MCF 10A (cell line): ENCODE measurements at regions not wholly inside any gene's neighbourhood (a gene's known extent, or its start where the extent isn't known, plus 50 kb on each side); places are given as distances from the start of the nearest gene placed in this dataset.

Source experiments
- BruUV-seq: library from RNA; stranded (reverse); fragments of 400-500 nt; replicated peaks from 2 replicates; lab custom pipeline; 2021; lab: Mats Ljungman, UMichigan
- CTCF ChIA-PET: fragments of 300-600 bp; sonication (Branson Sonifier 250); formaldehyde crosslinking; extraction: SDS; loops from one replicate; lab custom pipeline; 2021; ENCODE audit warnings: antibody characterized with exemption, inconsistent platforms; lab: Yijun Ruan, JAX
- POLR2A ChIA-PET: fragments of 300-600, 350-650 bp; sonication (Branson Sonifier 250); formaldehyde crosslinking; extraction: SDS; loops from one replicate; lab custom pipeline; 2020; ENCODE audit warnings: antibody characterized with exemption, inconsistent platforms; lab: Yijun Ruan, JAX
- DNase-seq: peaks from one replicate; pipeline ENCODE4 v3.0.0-alpha.2; 2018; ENCODE audit not compliant: unreplicated experiment
- H3K27ac Mint-ChIP-seq: one replicate; pipeline ENCODE4 v1.8.0; 2022; ENCODE audit warnings: mild to moderate bottlenecking, low read depth, mixed read lengths; ENCODE audit not compliant: unreplicated experiment
- H3K27me3 Mint-ChIP-seq: one replicate; pipeline ENCODE4 v1.8.0; 2022; ENCODE audit warnings: mixed read lengths; ENCODE audit not compliant: insufficient read depth, unreplicated experiment
- H3K36me3 Mint-ChIP-seq: one replicate; pipeline ENCODE4 v1.8.0; 2022; ENCODE audit warnings: mild to moderate bottlenecking, moderate library complexity, mixed read lengths; ENCODE audit not compliant: insufficient read depth, unreplicated experiment
- H3K4me1 Mint-ChIP-seq: one replicate; pipeline ENCODE4 v1.8.0; 2022; ENCODE audit warnings: mixed read lengths; ENCODE audit not compliant: insufficient read depth, unreplicated experiment
- H3K4me3 Mint-ChIP-seq: one replicate; pipeline ENCODE4 v1.8.0; 2022; ENCODE audit warnings: mild to moderate bottlenecking, moderate library complexity, mixed read lengths; ENCODE audit not compliant: unreplicated experiment
- H3K9me3 Mint-ChIP-seq: one replicate; pipeline ENCODE4 v1.8.0; 2022; ENCODE audit warnings: mixed read lengths; ENCODE audit not compliant: unreplicated experiment
- CTCF ChIP-seq: fragments of 200-600 bp; IDR thresholded peaks from one replicate; pipeline ENCODE4 v1.8.0; 2022; ENCODE audit warnings: antibody characterized with exemption, mild to moderate bottlenecking; ENCODE audit not compliant: unreplicated experiment
- intact Hi-C: fragments of 100-400 bp; cut with micrococcal nuclease; formaldehyde crosslinking; loops from 2 replicates; pipeline ENCODE4 v1.14.1; 2022

DNA sequence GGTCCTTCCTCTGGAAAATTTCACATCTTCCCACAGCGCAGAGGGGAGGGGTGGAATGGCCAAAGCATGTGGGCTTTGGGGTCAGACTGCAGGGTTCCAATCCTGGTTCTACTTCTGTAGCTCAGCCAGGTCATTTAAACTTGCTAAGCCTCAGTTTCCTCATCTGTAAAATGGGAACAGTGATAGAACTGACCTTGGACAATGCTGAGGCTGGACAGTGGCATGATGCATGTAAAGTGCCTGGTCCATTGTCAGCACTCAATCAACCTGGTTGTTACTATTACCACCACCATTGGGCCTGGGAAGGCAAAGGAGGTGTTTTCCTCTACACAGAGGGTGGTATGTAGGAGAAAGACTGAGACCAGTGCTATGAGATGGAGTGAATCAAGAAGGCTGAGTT, 162.8 kb downstream of the VRK1 start:
- H3K4me3 Mint-ChIP-seq, result no peak overlapping the region

GRCh38 chr14:96960598-96961116, 163.5 kb downstream of the VRK1 start:
- intact Hi-C loops, result no loop called here
- no peaks in the 10 kb centered on the region for H3K4me1 Mint-ChIP-seq
- CTCF ChIA-PET, result no interaction called here
- peaks cover 6% of the 10 kb centered on the region for H3K36me3 Mint-ChIP-seq
- no peak for DNase-seq
- no TSS peak for BruUV-seq
- no peak overlapping the region for H3K27ac Mint-ChIP-seq
- POLR2A ChIA-PET, result no interaction called here
- H3K9me3 Mint-ChIP-seq, result no peaks in the 10 kb centered on the region
- H3K27me3 Mint-ChIP-seq, result no peaks in the 10 kb centered on the region
- no peak overlapping the region for H3K4me3 Mint-ChIP-seq
- TF ChIP-seq CTCF, result no peak

More for the DNA sequence above, 162.8 kb downstream of the VRK1 start:
- Mint-ChIP-seq H3K27ac (no peak overlapping the region), H3K9me3 (no peaks in the 10 kb centered on the region), H3K4me1 (no peaks in the 10 kb centered on the region), H3K36me3 (peaks cover 6% of the 10 kb centered on the region), H3K27me3 (no peaks in the 10 kb centered on the region)
- DNase-seq, result no peak
- intact Hi-C loops, result no loop called here
- TF ChIP-seq CTCF, result no peak
- ChIA-PET CTCF (no interaction called here), POLR2A (no interaction called here)
- no TSS peak for BruUV-seq

DNA sequence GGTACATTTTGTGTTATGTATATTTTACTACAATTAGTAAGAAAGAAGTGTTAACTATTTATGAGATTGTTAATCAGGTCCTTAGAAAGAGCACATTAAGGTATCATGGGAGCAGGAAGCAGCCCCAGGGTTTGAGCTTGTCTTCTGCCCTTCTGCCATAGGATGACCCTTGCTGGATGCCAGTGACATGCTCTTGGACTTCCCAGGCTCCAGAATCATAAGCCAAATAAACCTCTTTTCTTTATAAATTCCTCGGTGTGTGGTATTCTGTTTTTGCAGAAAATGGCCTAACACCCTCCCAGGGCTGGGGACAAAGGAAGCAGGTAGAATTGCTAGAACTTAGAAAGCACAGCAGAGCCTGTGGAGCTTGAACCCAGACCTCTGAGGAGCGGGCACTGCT, 164.7 kb downstream of the VRK1 start:
- Mint-ChIP-seq H3K4me3 (no peak overlapping the region), H3K27ac (no peak overlapping the region), H3K9me3 (peaks cover 6% of the 10 kb centered on the region), H3K27me3 (no peaks in the 10 kb centered on the region), H3K4me1 (no peaks in the 10 kb centered on the region), H3K36me3 (peaks cover 6% of the 10 kb centered on the region)
- ChIA-PET CTCF (interaction anchor here (0.6 kb wide), 1 partner anchor 963 kb away, joined by 3 read pairs; no protein-coding TSS in a partner anchor), POLR2A (no interaction called here)
- no peak for DNase-seq
- no peak for TF ChIP-seq CTCF
- no TSS peak for BruUV-seq
- intact Hi-C loops, result no loop called here

DNA sequence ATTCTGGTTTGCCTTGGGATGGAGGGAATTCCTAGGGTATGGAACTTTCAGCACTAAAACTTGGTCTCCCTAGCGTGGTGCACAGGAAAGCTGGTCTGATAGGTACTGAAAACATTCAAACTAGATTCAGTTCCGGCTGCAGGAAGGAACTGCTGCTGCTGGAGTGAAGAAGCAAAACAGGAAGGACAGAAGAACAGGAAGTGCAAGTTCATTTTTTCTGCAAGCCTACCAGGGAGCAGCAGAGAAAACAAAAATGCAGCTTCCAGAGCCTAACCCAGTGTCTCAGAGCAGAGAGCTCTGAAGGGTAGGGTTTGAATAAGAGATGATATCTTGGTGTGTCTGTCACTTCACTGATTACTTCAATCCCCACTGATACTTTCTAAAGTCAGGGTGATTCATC, 165.2 kb downstream of the VRK1 start:
- intact Hi-C loops, result no loop called here
- ChIA-PET POLR2A (no interaction called here), CTCF (no interaction called here)
- H3K27me3 Mint-ChIP-seq, result no peaks in the 10 kb centered on the region
- H3K4me3 Mint-ChIP-seq, result no peak overlapping the region
- TF ChIP-seq CTCF, result no peak
- no peak overlapping the region for H3K27ac Mint-ChIP-seq
- H3K4me1 Mint-ChIP-seq, result no peaks in the 10 kb centered on the region
- DNase-seq, result no peak
- BruUV-seq, result no TSS peak
- peaks cover 10% of the 10 kb centered on the region for H3K9me3 Mint-ChIP-seq
- peaks cover 6% of the 10 kb centered on the region for H3K36me3 Mint-ChIP-seq
